Glomerular visceral epithelial cell (primary cell): ENCODE measurements at regions not wholly inside any gene's neighbourhood (a gene's known extent, or its start where the extent isn't known, plus 50 kb on each side); places are given as distances from the start of the nearest gene placed in this dataset.

ENCODE experiments used
- DNase-seq: peaks from one replicate; pipeline ENCODE4 v3.0.0-alpha.2; 2016; ENCODE audit errors: extremely low spot score

GRCh38 chr10:110413903-110414547 lies 83.7 kb upstream of the DUSP5 start:
- DNase-seq, result no peak

GRCh38 chr10:110414548-110415309 lies 83.0 kb upstream of the DUSP5 start:
- peak; percentile 97 for DNase-seq

- no peak for DNase-seq
Measured at GRCh38 chr10:110415809-110416208, 81.9 kb upstream of the DUSP5 start.

GRCh38 chr10:110416776-110417711 lies 80.7 kb upstream of the DUSP5 start:
- DNase-seq, result peak; percentile 56

GRCh38 chr10:110418218-110418617 lies 79.5 kb upstream of the DUSP5 start:
- no peak for DNase-seq

- DNase-seq, result no peak
Measured at GRCh38 chr10:110419265-110419664, 78.4 kb upstream of the DUSP5 start.

- DNase-seq, result peak; percentile 63
Measured at GRCh38 chr10:110420401-110421193, 77.1 kb upstream of the DUSP5 start.

- DNase-seq, result no peak
Measured at GRCh38 chr10:110421512-110422138, 76.1 kb upstream of the DUSP5 start.

- DNase-seq, result no peak
Measured at GRCh38 chr10:110422548-110422947, 75.2 kb upstream of the DUSP5 start.

- DNase-seq, result no peak
Measured at GRCh38 chr10:110423650-110424049, 74.1 kb upstream of the DUSP5 start.

GRCh38 chr10:110425684-110426293 lies 71.9 kb upstream of the DUSP5 start:
- DNase-seq, result peak; percentile 97

- peak; percentile 70 for DNase-seq
Measured at GRCh38 chr10:110426294-110427181, 71.2 kb upstream of the DUSP5 start.

- peak; percentile 24 for DNase-seq
Measured at GRCh38 chr10:110429301-110429700, 68.4 kb upstream of the DUSP5 start.

GRCh38 chr10:110430340-110431273 lies 67.1 kb upstream of the DUSP5 start:
- DNase-seq, result no peak

GRCh38 chr10:110431659-110432058 lies 66.0 kb upstream of the DUSP5 start:
- DNase-seq, result no peak

- no peak for DNase-seq
Measured at GRCh38 chr10:110432084-110432483, 65.6 kb upstream of the DUSP5 start.

- DNase-seq, result no peak
Measured at GRCh38 chr10:110432814-110433565, 64.7 kb upstream of the DUSP5 start.

- no peak for DNase-seq
Measured at GRCh38 chr10:110433740-110434139, 64.0 kb upstream of the DUSP5 start.
